IPS-20b (cell line): ENCODE measurements at regions not wholly inside any gene's neighbourhood (a gene's known extent, or its start where the extent isn't known, plus 50 kb on each side); places are given as distances from the start of the nearest gene placed in this dataset.

Source experiments
- H3K27ac ChIP-seq: one replicate; pipeline ENCODE4 v1.5.1; 2013; ENCODE audit warnings: low read length
- H3K27me3 ChIP-seq: 2 replicates; pipeline ENCODE4 v1.6.1; 2013; ENCODE audit warnings: mild to moderate bottlenecking, low read length, inconsistent platforms; ENCODE audit not compliant: insufficient read depth
- H3K36me3 ChIP-seq: 2 replicates; pipeline ENCODE4 v1.6.1; 2013; ENCODE audit warnings: low read depth, mild to moderate bottlenecking, inconsistent platforms, low read length, moderate library complexity; ENCODE audit not compliant: insufficient read depth
- H3K4me1 ChIP-seq: 2 replicates; pipeline ENCODE4 v1.6.1; 2013; ENCODE audit warnings: mild to moderate bottlenecking, control low read depth, inconsistent platforms, low read length, moderate library complexity; ENCODE audit not compliant: insufficient read depth
- H3K4me3 ChIP-seq: 2 replicates; pipeline ENCODE4 v1.5.1; 2013; ENCODE audit warnings: mild to moderate bottlenecking, low read length, inconsistent platforms
- H3K9ac ChIP-seq: 2 replicates; pipeline ENCODE4 v1.6.1; 2013; ENCODE audit warnings: low read depth, mild to moderate bottlenecking, inconsistent platforms, low read length, moderate library complexity
- H3K9me3 ChIP-seq: 2 replicates; pipeline ENCODE4 v1.6.1; 2013; ENCODE audit warnings: mild to moderate bottlenecking, low read depth, low read length, inconsistent platforms; ENCODE audit not compliant: insufficient read depth

GRCh38 chr5:153403470-153403869, 87.0 kb upstream of the GRIA1 start:
- Histone ChIP-seq H3K27me3 (no peaks in the 10 kb centered on the region), H3K9ac (no peak overlapping the region), H3K4me3 (no peak overlapping the region), H3K4me1 (no peaks in the 10 kb centered on the region), H3K27ac (no peak overlapping the region), H3K36me3 (no peaks in the 10 kb centered on the region), H3K9me3 (no peaks in the 10 kb centered on the region; the same call in 1 of the 2 replicates)

- Histone ChIP-seq H3K27me3 (no peaks in the 10 kb centered on the region), H3K9ac (no peak overlapping the region), H3K36me3 (no peaks in the 10 kb centered on the region), H3K4me1 (no peaks in the 10 kb centered on the region), H3K4me3 (no peak overlapping the region), H3K27ac (no peak overlapping the region), H3K9me3 (no peaks in the 10 kb centered on the region; the same call in 1 of the 2 replicates)
Observed at GRCh38 chr5:153404747-153405146, 85.7 kb upstream of the GRIA1 start.

GRCh38 chr5:153421676-153422075, 68.8 kb upstream of the GRIA1 start:
- Histone ChIP-seq H3K4me1 (peaks cover 4% of the 10 kb centered on the region; the same call in 1 of the 2 replicates), H3K4me3 (no peak overlapping the region), H3K27me3 (no peaks in the 10 kb centered on the region), H3K9ac (no peak overlapping the region), H3K27ac (no peak overlapping the region), H3K36me3 (no peaks in the 10 kb centered on the region), H3K9me3 (no peaks in the 10 kb centered on the region)

DNA sequence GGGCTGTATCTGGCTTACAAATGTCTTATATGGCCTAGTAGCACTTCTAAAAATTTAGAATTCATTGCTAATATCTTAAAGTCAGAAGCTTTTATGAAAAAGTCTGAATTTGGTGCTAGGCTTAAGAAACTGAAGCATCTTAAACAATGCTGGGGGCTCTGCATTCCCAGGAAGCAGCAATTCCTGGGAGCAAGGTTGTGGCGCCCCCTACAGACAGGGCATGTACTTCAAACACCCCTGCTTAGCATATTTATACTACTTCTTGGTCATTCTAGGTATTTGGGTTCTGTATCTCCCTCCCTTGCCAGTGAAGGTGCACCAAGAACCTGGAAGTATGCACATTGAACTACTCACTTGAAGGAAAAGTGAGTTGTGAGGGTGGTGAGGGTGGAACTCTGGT, 64.6 kb upstream of the GRIA1 start:
- Histone ChIP-seq H3K9me3 (no peaks in the 10 kb centered on the region), H3K4me1 (peaks cover 11% of the 10 kb centered on the region; the same call in 1 of the 2 replicates)

GRCh38 chr5:153429761-153430380, 60.6 kb upstream of the GRIA1 start:
- Histone ChIP-seq H3K4me1 (peaks cover 7% of the 10 kb centered on the region; the same call in 1 of the 2 replicates), H3K36me3 (no peaks in the 10 kb centered on the region), H3K9me3 (no peaks in the 10 kb centered on the region), H3K27me3 (no peaks in the 10 kb centered on the region), H3K4me3 (no peak overlapping the region), H3K27ac (no peak overlapping the region), H3K9ac (no peak overlapping the region)

More for the DNA sequence above, 64.6 kb upstream of the GRIA1 start:
- Histone ChIP-seq H3K4me3 (no peak overlapping the region), H3K9ac (no peak overlapping the region), H3K27me3 (no peaks in the 10 kb centered on the region), H3K36me3 (no peaks in the 10 kb centered on the region), H3K27ac (no peak overlapping the region)

DNA sequence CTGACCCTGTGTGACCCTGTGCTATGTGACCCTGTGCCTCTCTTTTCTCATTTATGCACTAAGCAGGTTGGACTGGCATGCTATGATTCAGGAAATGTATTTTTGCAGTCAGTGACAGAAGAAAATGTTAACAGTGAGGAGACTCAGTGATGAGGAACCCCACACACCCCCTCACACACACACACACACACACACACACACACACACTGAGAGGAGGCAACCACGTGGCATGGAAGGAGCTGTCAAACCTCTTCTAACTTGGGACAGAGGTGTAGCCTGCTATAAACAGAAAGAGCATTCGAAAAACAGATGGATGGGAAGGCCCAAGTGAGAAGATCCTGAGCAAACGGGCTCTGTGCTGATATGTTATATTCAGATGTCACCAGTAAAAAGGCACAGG, 57.9 kb upstream of the GRIA1 start:
- no peaks in the 10 kb centered on the region for H3K36me3 ChIP-seq
- no peak overlapping the region for H3K27ac ChIP-seq
- no peak overlapping the region for H3K4me3 ChIP-seq
- H3K27me3 ChIP-seq = no peaks in the 10 kb centered on the region
- H3K9ac ChIP-seq = no peak overlapping the region
- H3K9me3 ChIP-seq = no peaks in the 10 kb centered on the region
- peaks cover 7% of the 10 kb centered on the region; the same call in 1 of the 2 replicates for H3K4me1 ChIP-seq

DNA sequence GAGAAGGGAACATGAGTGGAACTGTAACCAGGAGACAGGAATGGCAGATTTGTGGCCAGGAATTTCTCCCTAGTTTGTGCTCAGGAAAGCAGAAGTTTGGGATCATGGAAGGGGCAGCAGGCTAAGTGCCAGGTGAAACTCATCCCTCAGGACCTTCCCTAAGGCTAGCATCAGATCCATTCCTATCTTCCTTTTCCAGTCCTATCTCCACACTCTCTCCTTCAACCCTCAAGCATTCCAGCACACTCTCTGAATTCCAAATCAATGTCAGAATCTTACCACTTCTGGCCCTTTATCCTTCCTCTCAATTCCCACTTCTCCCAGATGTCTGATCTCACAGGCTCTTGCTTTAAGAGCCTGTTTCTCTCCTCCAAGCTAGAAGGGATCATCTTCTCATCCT, 53.2 kb upstream of the GRIA1 start:
- Histone ChIP-seq H3K4me3 (no peak overlapping the region), H3K9me3 (no peaks in the 10 kb centered on the region), H3K36me3 (no peaks in the 10 kb centered on the region), H3K27me3 (no peaks in the 10 kb centered on the region), H3K4me1 (no peaks in the 10 kb centered on the region), H3K27ac (no peak overlapping the region), H3K9ac (no peak overlapping the region)

- H3K4me1 ChIP-seq = no peaks in the 10 kb centered on the region
- H3K36me3 ChIP-seq = no peaks in the 10 kb centered on the region
- no peak overlapping the region for H3K27ac ChIP-seq
- no peaks in the 10 kb centered on the region for H3K27me3 ChIP-seq
- no peak overlapping the region for H3K9ac ChIP-seq
- no peaks in the 10 kb centered on the region for H3K9me3 ChIP-seq
- no peak overlapping the region for H3K4me3 ChIP-seq
Observed at GRCh38 chr5:153439130-153439529, 51.3 kb upstream of the GRIA1 start.
